ENCODE measurements at regions not wholly inside any gene's neighbourhood (a gene's known extent, or its start where the extent isn't known, plus 50 kb on each side); places are given as distances from the start of the nearest gene placed in this dataset.

- no peaks in the 10 kb centered on the region for H3K27me3 ChIP-seq
- intact Hi-C loops (cut with DNase I) = no loop called here
These were observed 53.3 kb downstream of the FOXD1 start for GRCh38 chr5:73395256-73395655.

GRCh38 chr5:73394610-73395009, 54.0 kb downstream of the FOXD1 start:
- no peaks in the 10 kb centered on the region for H3K4me1 ChIP-seq
- TF ChIP-seq CTCF (IDR thresholded peaks at IDR 0.05) (no peak), POLR2A (IDR thresholded peaks at IDR 0.05) (no peak)
- 83% methylated on average over 4 of the region's 4 CpGs for WGBS, 2 donors
- H3K4me3 ChIP-seq (replicated peaks in 1 of 3) = no peak overlapping the region
- DNase-seq = no peak
- intact Hi-C loops (cut with DNase I) = no loop called here
- H3K9me3 ChIP-seq = no peaks in the 10 kb centered on the region
- no peak overlapping the region for H3K27ac ChIP-seq
- no peaks in the 10 kb centered on the region for H3K36me3 ChIP-seq
- peaks cover 3% of the 10 kb centered on the region for H3K27me3 ChIP-seq

More at GRCh38 chr5:73395256-73395655, 53.3 kb downstream of the FOXD1 start:
- H3K4me3 ChIP-seq (replicated peaks in 1 of 3) = no peak overlapping the region
- peak in 1 of 2 donors; percentile 19 for DNase-seq
- no peak overlapping the region for H3K27ac ChIP-seq
- TF ChIP-seq CTCF (IDR thresholded peaks at IDR 0.05) = no peak
- no peak for TF ChIP-seq POLR2A (IDR thresholded peaks at IDR 0.05)
- no peaks in the 10 kb centered on the region for H3K9me3 ChIP-seq
- no peaks in the 10 kb centered on the region for H3K4me1 ChIP-seq
- no peaks in the 10 kb centered on the region for H3K36me3 ChIP-seq

GRCh38 chr5:73393611-73394489, 54.7 kb downstream of the FOXD1 start:
- Histone ChIP-seq H3K27ac (no peak overlapping the region), H3K4me1 (no peaks in the 10 kb centered on the region), H3K27me3 (peaks cover 3% of the 10 kb centered on the region), H3K9me3 (no peaks in the 10 kb centered on the region), H3K4me3 (replicated peaks in 1 of 3) (no peak overlapping the region), H3K36me3 (no peaks in the 10 kb centered on the region)
- WGBS, 2 donors = 72 to 80% methylated on average over 2 of the region's 2 CpGs
- no peak for DNase-seq
- intact Hi-C loops (cut with DNase I) = no loop called here
- TF ChIP-seq POLR2A (IDR thresholded peaks at IDR 0.05) (no peak), CTCF (IDR thresholded peaks at IDR 0.05) (no peak)

- 66 to 69% methylated on average over 3 of the region's 3 CpGs for WGBS, 2 donors
- no peak overlapping the region for H3K27ac ChIP-seq
- no peaks in the 10 kb centered on the region for H3K9me3 ChIP-seq
- peaks cover 3% of the 10 kb centered on the region for H3K27me3 ChIP-seq
- H3K4me3 ChIP-seq (replicated peaks in 1 of 3) = no peak overlapping the region
- H3K36me3 ChIP-seq = no peaks in the 10 kb centered on the region
- intact Hi-C loops (cut with DNase I) = no loop called here
- DNase-seq = no peak
- no peaks in the 10 kb centered on the region for H3K4me1 ChIP-seq
- TF ChIP-seq POLR2A (IDR thresholded peaks at IDR 0.05) = no peak
- TF ChIP-seq CTCF (IDR thresholded peaks at IDR 0.05) = no peak
These were observed 55.8 kb downstream of the FOXD1 start for GRCh38 chr5:73392775-73393174.

- WGBS, 2 donors = 78 to 85% methylated on average over 3 of the region's 3 CpGs
These were observed 57.1 kb downstream of the FOXD1 start for GRCh38 chr5:73391441-73391881.

More at GRCh38 chr5:73391441-73391881, 57.1 kb downstream of the FOXD1 start:
- Histone ChIP-seq H3K9me3 (no peaks in the 10 kb centered on the region), H3K27ac (no peak overlapping the region), H3K4me1 (no peaks in the 10 kb centered on the region), H3K27me3 (peaks cover 3% of the 10 kb centered on the region), H3K4me3 (replicated peaks in 1 of 3) (no peak overlapping the region), H3K36me3 (no peaks in the 10 kb centered on the region)
- TF ChIP-seq POLR2A (IDR thresholded peaks at IDR 0.05) (no peak), CTCF (IDR thresholded peaks at IDR 0.05) (no peak)
- DNase-seq = no peak
- intact Hi-C loops (cut with DNase I) = no loop called here
